ENCODE measurements at regions not wholly inside any gene's neighbourhood (a gene's known extent, or its start where the extent isn't known, plus 50 kb on each side); places are given as distances from the start of the nearest gene placed in this dataset.

DNA sequence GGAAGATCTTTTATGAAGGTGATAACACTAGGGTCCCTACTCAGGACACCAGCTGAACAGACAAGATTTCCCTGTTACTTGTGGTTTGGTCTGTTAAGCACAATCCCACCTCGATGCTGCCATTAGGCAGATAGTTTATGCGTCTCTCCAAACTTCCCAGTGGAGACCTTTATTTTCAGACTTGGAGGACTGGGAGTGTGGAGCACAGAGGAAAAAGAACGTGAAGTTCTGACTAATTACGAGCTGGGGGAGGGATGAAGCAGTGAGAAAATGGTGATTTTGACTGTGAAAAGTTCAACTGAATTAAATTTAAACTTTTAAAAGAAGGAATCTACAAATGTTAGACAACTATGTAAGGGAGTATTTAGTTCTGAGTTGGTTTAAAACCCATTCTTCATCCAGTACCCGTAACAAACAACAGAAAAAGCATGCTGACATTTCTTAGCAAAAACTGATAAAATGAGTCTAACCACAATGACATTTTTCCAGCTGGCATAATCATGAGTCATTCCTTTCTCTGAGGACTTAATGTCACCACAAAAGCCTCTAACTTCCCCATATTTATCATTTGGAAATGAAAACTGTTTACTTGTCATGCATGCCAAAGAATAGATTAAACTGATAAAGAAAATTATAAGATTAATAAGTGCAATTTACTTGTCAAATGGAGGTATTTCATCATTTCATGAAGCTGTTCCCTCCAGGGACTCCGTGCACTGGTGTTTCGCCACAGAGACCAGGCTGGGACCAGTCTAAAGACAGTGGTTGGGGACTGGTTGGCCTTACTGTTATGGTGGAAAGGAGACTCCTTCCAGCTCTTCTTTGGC is 113.3 kb upstream of the SSTR4 start:
- Histone ChIP-seq H3K4me3 (ENCODE audit: low read depth in 2 of 2, low read length in 1 of 2) (peak overlapping the region in 1 of 2 experiments; percentile 13; a peak in 1 of 4 replicates), H3K27ac (ENCODE audit: low read depth in 2 of 2, low read length in 1 of 2) (no peak overlapping the region), H3F3A (replicated peaks; ENCODE audit: insufficient read depth) (no peaks in the 10 kb centered on the region), H3K9me2 (no peaks in the 10 kb centered on the region), H4K20me1 (ENCODE audit: insufficient read depth) (no peaks in the 10 kb centered on the region), H3K36me3 (replicated peaks in 1 of 2; ENCODE audit: control insufficient read depth in 1 of 2, insufficient read depth in 2 of 2, low read length in 1 of 2) (no peaks in the 10 kb centered on the region), H2AFZ (ENCODE audit: low read depth) (no peak overlapping the region), H3K79me2 (ENCODE audit: insufficient read depth) (no peaks in the 10 kb centered on the region), H3K4me2 (peak overlapping the region; percentile 25; the same call in 1 of the 2 replicates), H3K9me3 (no peaks in the 10 kb centered on the region), H3K9ac (no peak overlapping the region), H3K27me3 (ENCODE audit: insufficient read depth) (peaks cover 5% of the 10 kb centered on the region), H3K4me1 (ENCODE audit: control insufficient read depth in 1 of 2, insufficient read depth in 2 of 2, low read depth in 1 of 2, low read length in 1 of 2) (0 out of 4 replicates have a peak, but pooled peaks cover 0 to 6% of the 10 kb centered on the region in 2 experiments)
- ChIA-PET POLR2A (no interaction called here), CTCF (no interaction called here)
- DNase-seq = no peak
- WGBS (ENCODE audit: low lambda C conversion rate) = 10% methylated on average over 7 of the region's 7 CpGs
- no peak for TF ChIP-seq RFX5 (IDR thresholded peaks at IDR 0.05; ENCODE audit: low read length)
- no peak for TF ChIP-seq RCOR1 (IDR thresholded peaks at IDR 0.05; ENCODE audit: low read length)
- TF ChIP-seq, protein P1, sequence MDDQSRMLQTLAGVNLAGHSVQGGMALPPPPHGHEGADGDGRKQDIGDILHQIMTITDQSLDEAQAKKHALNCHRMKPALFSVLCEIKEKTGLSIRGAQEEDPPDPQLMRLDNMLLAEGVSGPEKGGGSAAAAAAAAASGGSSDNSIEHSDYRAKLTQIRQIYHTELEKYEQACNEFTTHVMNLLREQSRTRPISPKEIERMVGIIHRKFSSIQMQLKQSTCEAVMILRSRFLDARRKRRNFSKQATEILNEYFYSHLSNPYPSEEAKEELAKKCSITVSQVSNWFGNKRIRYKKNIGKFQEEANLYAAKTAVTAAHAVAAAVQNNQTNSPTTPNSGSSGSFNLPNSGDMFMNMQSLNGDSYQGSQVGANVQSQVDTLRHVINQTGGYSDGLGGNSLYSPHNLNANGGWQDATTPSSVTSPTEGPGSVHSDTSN (IDR thresholded peaks at IDR 0.05) = peak; percentile 75
- TF ChIP-seq, protein P2, sequence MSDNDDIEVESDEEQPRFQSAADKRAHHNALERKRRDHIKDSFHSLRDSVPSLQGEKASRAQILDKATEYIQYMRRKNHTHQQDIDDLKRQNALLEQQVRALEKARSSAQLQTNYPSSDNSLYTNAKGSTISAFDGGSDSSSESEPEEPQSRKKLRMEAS (IDR thresholded peaks at IDR 0.05; ENCODE audit: low read depth) = no peak
- peak; percentile 26; the same call in 1 of the 2 replicates for TF ChIP-seq NFIC (IDR thresholded peaks at IDR 0.05; ENCODE audit: borderline replicate concordance)
- no peak for TF ChIP-seq SMC3 (IDR thresholded peaks at IDR 0.05; ENCODE audit: low read depth, low read length)
- TF ChIP-seq POLR2AphosphoS5 (IDR thresholded peaks at IDR 0.05; ENCODE audit: low read depth, low read length) = 0 out of 2 replicates have a peak, but pooled peaks have one; percentile 15
- TF ChIP-seq RAD21 (IDR thresholded peaks at IDR 0.05; ENCODE audit: low read length) = no peak
- no peak for TF ChIP-seq CHD2 (IDR thresholded peaks at IDR 0.05; ENCODE audit: low read length, partially characterized antibody)
- TF ChIP-seq, protein P3, sequence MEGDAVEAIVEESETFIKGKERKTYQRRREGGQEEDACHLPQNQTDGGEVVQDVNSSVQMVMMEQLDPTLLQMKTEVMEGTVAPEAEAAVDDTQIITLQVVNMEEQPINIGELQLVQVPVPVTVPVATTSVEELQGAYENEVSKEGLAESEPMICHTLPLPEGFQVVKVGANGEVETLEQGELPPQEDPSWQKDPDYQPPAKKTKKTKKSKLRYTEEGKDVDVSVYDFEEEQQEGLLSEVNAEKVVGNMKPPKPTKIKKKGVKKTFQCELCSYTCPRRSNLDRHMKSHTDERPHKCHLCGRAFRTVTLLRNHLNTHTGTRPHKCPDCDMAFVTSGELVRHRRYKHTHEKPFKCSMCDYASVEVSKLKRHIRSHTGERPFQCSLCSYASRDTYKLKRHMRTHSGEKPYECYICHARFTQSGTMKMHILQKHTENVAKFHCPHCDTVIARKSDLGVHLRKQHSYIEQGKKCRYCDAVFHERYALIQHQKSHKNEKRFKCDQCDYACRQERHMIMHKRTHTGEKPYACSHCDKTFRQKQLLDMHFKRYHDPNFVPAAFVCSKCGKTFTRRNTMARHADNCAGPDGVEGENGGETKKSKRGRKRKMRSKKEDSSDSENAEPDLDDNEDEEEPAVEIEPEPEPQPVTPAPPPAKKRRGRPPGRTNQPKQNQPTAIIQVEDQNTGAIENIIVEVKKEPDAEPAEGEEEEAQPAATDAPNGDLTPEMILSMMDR (IDR thresholded peaks at IDR 0.05) = no peak
- no peak for TF ChIP-seq FOXJ3 (CRISPR knock-in tag; IDR thresholded peaks at IDR 0.05)
- TF ChIP-seq, protein P4, sequence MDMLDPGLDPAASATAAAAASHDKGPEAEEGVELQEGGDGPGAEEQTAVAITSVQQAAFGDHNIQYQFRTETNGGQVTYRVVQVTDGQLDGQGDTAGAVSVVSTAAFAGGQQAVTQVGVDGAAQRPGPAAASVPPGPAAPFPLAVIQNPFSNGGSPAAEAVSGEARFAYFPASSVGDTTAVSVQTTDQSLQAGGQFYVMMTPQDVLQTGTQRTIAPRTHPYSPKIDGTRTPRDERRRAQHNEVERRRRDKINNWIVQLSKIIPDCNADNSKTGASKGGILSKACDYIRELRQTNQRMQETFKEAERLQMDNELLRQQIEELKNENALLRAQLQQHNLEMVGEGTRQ (IDR thresholded peaks at IDR 0.05; ENCODE audit: borderline replicate concordance, low read depth, low read length) = no peak
- TF ChIP-seq GATA2 (CRISPR knock-in tag; IDR thresholded peaks at IDR 0.05) = no peak
- TF ChIP-seq FOSL2 (IDR thresholded peaks at IDR 0.05; ENCODE audit: borderline replicate concordance, low read depth) = peak; percentile 58; the same call in 1 of the 2 replicates
- peak; percentile 74 for TF ChIP-seq JUND (IDR thresholded peaks at IDR 0.05)
- TF ChIP-seq, protein P5, sequence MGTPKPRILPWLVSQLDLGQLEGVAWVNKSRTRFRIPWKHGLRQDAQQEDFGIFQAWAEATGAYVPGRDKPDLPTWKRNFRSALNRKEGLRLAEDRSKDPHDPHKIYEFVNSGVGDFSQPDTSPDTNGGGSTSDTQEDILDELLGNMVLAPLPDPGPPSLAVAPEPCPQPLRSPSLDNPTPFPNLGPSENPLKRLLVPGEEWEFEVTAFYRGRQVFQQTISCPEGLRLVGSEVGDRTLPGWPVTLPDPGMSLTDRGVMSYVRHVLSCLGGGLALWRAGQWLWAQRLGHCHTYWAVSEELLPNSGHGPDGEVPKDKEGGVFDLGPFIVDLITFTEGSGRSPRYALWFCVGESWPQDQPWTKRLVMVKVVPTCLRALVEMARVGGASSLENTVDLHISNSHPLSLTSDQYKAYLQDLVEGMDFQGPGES (IDR thresholded peaks at IDR 0.05; ENCODE audit: low read depth, low read length) = no peak
- peak in 1 of 2 experiments; percentile 43; a peak in 1 of 4 replicates for TF ChIP-seq EP300 (IDR thresholded peaks at IDR 0.05; ENCODE audit: borderline replicate concordance in 1 of 2, low read depth in 1 of 2, low read length in 1 of 2)
- TF ChIP-seq TEAD4 (IDR thresholded peaks at IDR 0.05; ENCODE audit: borderline replicate concordance, insufficient read depth) = peak; percentile 45; the same call in 1 of the 2 replicates
- TF ChIP-seq, protein P6, sequence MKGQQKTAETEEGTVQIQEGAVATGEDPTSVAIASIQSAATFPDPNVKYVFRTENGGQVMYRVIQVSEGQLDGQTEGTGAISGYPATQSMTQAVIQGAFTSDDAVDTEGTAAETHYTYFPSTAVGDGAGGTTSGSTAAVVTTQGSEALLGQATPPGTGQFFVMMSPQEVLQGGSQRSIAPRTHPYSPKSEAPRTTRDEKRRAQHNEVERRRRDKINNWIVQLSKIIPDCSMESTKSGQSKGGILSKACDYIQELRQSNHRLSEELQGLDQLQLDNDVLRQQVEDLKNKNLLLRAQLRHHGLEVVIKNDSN (IDR thresholded peaks at IDR 0.05; ENCODE audit: borderline replicate concordance, low read depth) = no peak
- no peak for TF ChIP-seq FOXM1 (IDR thresholded peaks at IDR 0.05; ENCODE audit: low read depth)
- TF ChIP-seq, protein P7, sequence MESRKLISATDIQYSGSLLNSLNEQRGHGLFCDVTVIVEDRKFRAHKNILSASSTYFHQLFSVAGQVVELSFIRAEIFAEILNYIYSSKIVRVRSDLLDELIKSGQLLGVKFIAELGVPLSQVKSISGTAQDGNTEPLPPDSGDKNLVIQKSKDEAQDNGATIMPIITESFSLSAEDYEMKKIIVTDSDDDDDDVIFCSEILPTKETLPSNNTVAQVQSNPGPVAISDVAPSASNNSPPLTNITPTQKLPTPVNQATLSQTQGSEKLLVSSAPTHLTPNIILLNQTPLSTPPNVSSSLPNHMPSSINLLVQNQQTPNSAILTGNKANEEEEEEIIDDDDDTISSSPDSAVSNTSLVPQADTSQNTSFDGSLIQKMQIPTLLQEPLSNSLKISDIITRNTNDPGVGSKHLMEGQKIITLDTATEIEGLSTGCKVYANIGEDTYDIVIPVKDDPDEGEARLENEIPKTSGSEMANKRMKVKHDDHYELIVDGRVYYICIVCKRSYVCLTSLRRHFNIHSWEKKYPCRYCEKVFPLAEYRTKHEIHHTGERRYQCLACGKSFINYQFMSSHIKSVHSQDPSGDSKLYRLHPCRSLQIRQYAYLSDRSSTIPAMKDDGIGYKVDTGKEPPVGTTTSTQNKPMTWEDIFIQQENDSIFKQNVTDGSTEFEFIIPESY (IDR thresholded peaks at IDR 0.05; ENCODE audit: borderline replicate concordance, low read depth) = no peak
- no peak for TF ChIP-seq MXI1 (IDR thresholded peaks at IDR 0.05; ENCODE audit: low read depth, low read length)
- peak; percentile 77 for TF ChIP-seq TCF12 (IDR thresholded peaks at IDR 0.05)
- no peak for TF ChIP-seq SIN3A (IDR thresholded peaks at IDR 0.05; ENCODE audit: borderline replicate concordance, low read depth, low read length)
- no peak for TF ChIP-seq EZH2phosphoT487 (IDR thresholded peaks at IDR 0.05; ENCODE audit: borderline replicate concordance, low read depth)

Data from SK-N-SH (cell line).